Prostate gland (tissue), 2 donors: ENCODE measurements at regions not wholly inside any gene's neighbourhood (a gene's known extent, or its start where the extent isn't known, plus 50 kb on each side); places are given as distances from the start of the nearest gene placed in this dataset.
"Not testable (repeated sequence)": the region's sequence is repeated elsewhere in the genome, so short reads cannot be mapped to it uniquely, and the experiment has no call there.

ENCODE experiments used
- DNase-seq: peaks from one replicate; pipeline ENCODE4 v3.0.0-alpha.2; 2019; ENCODE audit warnings: low spot score
- H3K27ac ChIP-seq, 2 donors: fragments of 200-600 bp; sonication (generic); 2 replicates each; pipeline ENCODE4 v1.5.1; 2017 to 2019
- H3K27me3 ChIP-seq: fragments of 200-600 bp; sonication (generic); replicated peaks from 2 replicates; pipeline ENCODE4 v1.5.1; 2019; ENCODE audit not compliant: insufficient read depth
- H3K36me3 ChIP-seq, 2 donors: fragments of 200-600 bp; sonication (generic); 1 replicate in 1 of 2; 2 replicates in 1 of 2; pipeline versions ENCODE4 v1.5.1 to v1.8.1; 2017 to 2019
- H3K4me1 ChIP-seq: fragments of 200-600 bp; sonication (generic); replicated peaks from 2 replicates; pipeline ENCODE4 v1.5.1; 2019
- H3K4me3 ChIP-seq, 2 donors: fragments of 200-600 bp; sonication (generic); 2 replicates each; pipeline ENCODE4 v1.5.1; 2017 to 2019
- H3K9me3 ChIP-seq: fragments of 200-600 bp; sonication (generic); 2 replicates; pipeline ENCODE4 v1.5.1; 2017
- CTCF ChIP-seq, 4 experiments: fragments of 200-600 bp in 2 of 4; fragments of 450-650 bp in 2 of 4; sonication (generic) in 2 of 4; IDR thresholded peaks; 1 replicate in 3 of 4; 2 replicates in 1 of 4; pipeline ENCODE4 v1.5.1; 2016 to 2019; ENCODE audit warnings: antibody characterized with exemption in 4 of 4, mild to moderate bottlenecking in 2 of 4, moderate library complexity in 2 of 4
- POLR2A ChIP-seq: fragments of 450-650 bp; IDR thresholded peaks from one replicate; pipeline ENCODE4 v1.6.1; 2016; ENCODE audit warnings: antibody characterized with exemption, mild to moderate bottlenecking
- POLR2AphosphoS5 ChIP-seq: sonication (generic); formaldehyde crosslinking; IDR thresholded peaks from one replicate; pipeline ENCODE4 v1.6.1; 2017; ENCODE audit warnings: antibody characterized with exemption
- WGBS: methylation state at CpG from one replicate; pipeline ENCODE4 v1.1.5; 2018; 5-methylcytosine and 5-hydroxymethylcytosine counted together
- intact Hi-C: fragments of 100-400 bp; cut with DNase I; formaldehyde crosslinking; loops from one replicate; pipeline ENCODE4 v1.14.2; 2022

- intact Hi-C loops = no loop called here
- H3K27me3 ChIP-seq = no peaks in the 10 kb centered on the region
- H3K4me1 ChIP-seq = no peaks in the 10 kb centered on the region
- 51% methylated on average over 2 of the region's 2 CpGs for WGBS
- no peak overlapping the region for H3K4me3 ChIP-seq
- no peak for DNase-seq
- H3K9me3 ChIP-seq = no peaks in the 10 kb centered on the region
- H3K36me3 ChIP-seq = no peaks in the 10 kb centered on the region
- TF ChIP-seq POLR2A (no peak), CTCF (IDR thresholded peaks at IDR 0.05) (no peak), POLR2AphosphoS5 (no peak)
- H3K27ac ChIP-seq = no peak overlapping the region
These were observed 180.2 kb downstream of the RASEF start for GRCh38 chr9:82882748-82883147.

- Histone ChIP-seq H3K27me3 (no peaks in the 10 kb centered on the region), H3K4me1 (no peaks in the 10 kb centered on the region), H3K36me3 (no peaks in the 10 kb centered on the region), H3K27ac (no peak overlapping the region), H3K4me3 (no peak overlapping the region), H3K9me3 (no peaks in the 10 kb centered on the region)
- intact Hi-C loops = no loop called here
- DNase-seq = no peak
- over 99% methylated on average over 3 of the region's 3 CpGs for WGBS
- TF ChIP-seq POLR2AphosphoS5 = no peak
- TF ChIP-seq POLR2A = no peak
- TF ChIP-seq CTCF (IDR thresholded peaks at IDR 0.05) = no peak
These were observed 179.5 kb downstream of the RASEF start for GRCh38 chr9:82883436-82883835.

GRCh38 chr9:82883974-82884373 lies 179.0 kb downstream of the RASEF start:
- intact Hi-C loops, H3K4me3 ChIP-seq, H3K27me3 ChIP-seq, H3K4me1 ChIP-seq, H3K27ac ChIP-seq, DNase-seq, H3K9me3 ChIP-seq, H3K36me3 ChIP-seq: not testable (repeated sequence)
- 89% methylated on average over 7 of the region's 7 CpGs for WGBS

GRCh38 chr9:82890401-82890800 lies 172.5 kb downstream of the RASEF start:
- Histone ChIP-seq H3K27me3 (no peaks in the 10 kb centered on the region), H3K36me3 (no peaks in the 10 kb centered on the region), H3K4me1 (no peaks in the 10 kb centered on the region), H3K9me3 (no peaks in the 10 kb centered on the region), H3K27ac (no peak overlapping the region), H3K4me3 (no peak overlapping the region)
- WGBS = 87% methylated on average over 4 of the region's 4 CpGs
- intact Hi-C loops = no loop called here
- TF ChIP-seq CTCF (IDR thresholded peaks at IDR 0.05) (no peak), POLR2AphosphoS5 (no peak), POLR2A (no peak)
- DNase-seq = no peak

- DNase-seq = no peak
- no peaks in the 10 kb centered on the region for H3K4me1 ChIP-seq
- H3K27ac ChIP-seq = no peak overlapping the region
- intact Hi-C loops = no loop called here
- no peaks in the 10 kb centered on the region for H3K36me3 ChIP-seq
- H3K9me3 ChIP-seq = no peaks in the 10 kb centered on the region
- H3K27me3 ChIP-seq = no peaks in the 10 kb centered on the region
- no peak overlapping the region for H3K4me3 ChIP-seq
- no peak for TF ChIP-seq POLR2AphosphoS5
- TF ChIP-seq CTCF (IDR thresholded peaks at IDR 0.05) = no peak
- no peak for TF ChIP-seq POLR2A
These were observed 172.1 kb downstream of the RASEF start for GRCh38 chr9:82890865-82891264.
